GM19372 (cell line): ENCODE measurements at regions not wholly inside any gene's neighbourhood (a gene's known extent, or its start where the extent isn't known, plus 50 kb on each side); places are given as distances from the start of the nearest gene placed in this dataset.
"Not testable (repeated sequence)": the region's sequence is repeated elsewhere in the genome, so short reads cannot be mapped to it uniquely, and the experiment has no call there.

Experiments
- ATAC-seq: cut with Tn5 transposase; IDR thresholded peaks from one replicate; pipeline ENCODE4 v1.9.1; 2021; ENCODE audit warnings: mild to moderate bottlenecking, low read depth, moderate library complexity; ENCODE audit not compliant: unreplicated experiment

DNA sequence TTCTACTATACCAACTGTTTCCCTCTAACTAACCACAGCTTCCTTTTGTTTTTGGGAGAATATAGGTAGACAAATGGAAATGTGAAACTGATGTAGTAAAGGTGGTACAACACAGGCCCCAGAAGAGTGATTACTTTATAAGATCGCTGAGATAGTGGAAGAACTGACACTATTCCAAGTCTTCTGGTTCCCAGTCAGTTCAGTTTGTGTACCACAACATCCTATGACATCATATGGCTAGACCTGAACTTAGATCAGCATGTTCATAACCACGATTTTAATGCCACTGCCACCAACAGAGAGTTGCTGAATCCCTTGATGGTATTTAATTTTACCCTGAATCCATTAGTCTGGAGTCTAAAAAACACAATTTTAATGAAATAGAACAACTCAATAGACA, 328.9 kb downstream of the GPD2 start:
- no peak for ATAC-seq

DNA sequence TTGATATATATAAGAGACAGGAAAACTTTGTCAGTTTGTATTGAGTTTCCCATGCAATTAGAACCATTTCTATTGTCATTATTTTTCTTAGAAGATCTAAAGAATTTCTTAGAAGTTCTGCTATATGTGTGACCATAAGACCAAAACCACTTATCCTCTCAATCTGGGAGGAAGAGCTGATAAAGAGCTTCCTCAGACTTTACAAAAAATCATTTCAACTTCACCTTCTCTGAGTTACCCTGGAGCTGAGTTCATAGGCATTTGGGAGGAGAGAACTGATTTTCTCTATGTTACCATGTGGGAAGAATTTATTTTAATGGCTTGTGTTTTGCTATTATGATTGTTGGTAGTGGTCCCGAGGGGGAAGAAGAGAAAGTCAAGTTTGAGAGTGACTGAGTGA, 329.3 kb downstream of the GPD2 start:
- ATAC-seq = no peak

DNA sequence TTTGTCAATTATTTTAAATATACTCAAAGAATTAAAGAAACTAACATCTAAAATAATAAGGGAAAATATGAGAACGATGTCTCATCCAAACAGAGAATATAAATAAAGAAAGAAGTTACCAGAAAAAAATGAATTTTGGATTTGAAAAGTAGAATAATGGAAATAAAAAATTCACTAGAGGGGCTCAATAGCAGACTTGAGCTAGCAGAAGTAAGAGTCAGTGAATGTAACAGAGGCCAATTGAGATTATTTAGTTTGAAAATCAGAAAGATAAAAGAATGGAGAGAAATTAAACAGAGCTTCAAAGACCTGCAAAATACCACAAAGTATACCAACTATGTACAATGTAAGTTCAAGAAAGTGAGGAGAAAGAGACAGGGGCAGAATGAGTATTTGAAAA, 333.6 kb downstream of the GPD2 start:
- ATAC-seq = no peak

DNA sequence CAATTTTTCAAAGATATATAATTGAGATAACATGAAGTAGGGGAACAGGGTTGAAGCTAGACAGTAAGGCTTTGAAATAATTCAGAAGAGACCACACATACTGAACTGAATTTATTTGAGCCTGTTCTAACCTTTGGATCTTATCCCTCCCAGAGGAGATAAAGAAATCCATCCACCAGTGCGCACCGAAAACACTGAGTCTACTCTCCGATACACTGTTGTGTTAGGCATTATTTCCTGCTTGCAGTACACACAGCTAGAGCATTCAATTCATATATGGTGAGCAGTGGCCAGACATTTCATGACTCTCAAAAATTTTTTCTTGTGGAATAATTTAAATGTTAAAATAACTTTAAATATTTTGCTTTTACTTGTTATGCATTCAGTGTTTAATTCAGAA, 342.7 kb downstream of the GPD2 start:
- ATAC-seq = no peak

DNA sequence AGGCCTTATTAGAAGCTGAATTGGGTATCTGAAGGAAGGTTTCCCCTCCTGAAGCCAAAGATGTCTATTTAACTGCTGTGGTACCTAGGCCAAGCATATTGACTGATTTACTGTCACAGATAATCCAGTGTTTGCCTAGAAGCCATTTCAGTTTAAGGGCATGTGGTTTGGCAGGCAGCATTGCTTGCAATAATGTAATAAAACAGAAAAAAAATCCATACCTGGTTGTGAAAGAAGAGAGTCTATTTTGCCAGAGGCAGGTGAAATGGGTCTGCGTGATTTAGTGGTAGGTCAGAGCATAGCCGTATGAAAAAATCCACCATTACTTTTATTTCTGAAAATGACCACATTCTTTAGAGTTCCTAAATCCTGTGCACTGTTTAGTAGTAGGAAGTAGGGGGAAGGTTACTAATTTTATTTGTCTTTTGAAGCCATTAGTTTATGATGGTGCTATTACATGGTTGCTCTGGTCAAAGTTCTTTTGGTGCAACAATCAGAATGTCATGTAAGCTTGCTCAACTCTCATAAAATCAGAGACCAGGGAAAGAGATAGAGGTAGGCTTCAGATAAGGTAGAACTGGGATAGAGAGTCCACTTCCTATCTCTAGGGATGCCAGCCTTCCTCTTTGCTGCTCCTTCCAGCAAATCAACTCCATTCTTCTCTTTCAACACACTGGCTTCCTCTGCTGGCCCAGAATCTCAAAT, 343.4 kb downstream of the GPD2 start:
- no peak for ATAC-seq

DNA sequence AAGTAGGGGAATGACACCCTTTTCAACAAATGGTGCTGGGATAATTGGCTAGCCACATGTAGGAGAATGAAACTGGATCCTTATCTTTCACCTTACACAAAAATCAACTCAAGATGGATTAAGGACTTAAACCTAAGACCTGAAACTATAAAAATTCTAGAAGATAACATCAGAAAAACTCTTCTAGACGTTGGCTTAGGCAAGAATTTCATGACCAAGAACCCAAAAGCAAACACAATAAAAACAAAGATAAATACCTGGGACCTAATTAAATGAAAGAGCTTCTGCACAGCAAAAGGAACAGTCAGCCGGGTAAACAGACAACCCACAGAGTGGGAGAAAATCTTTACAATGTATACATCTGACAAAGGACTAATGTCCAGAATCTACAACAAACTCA, 345.5 kb downstream of the GPD2 start:
- ATAC-seq = not testable (repeated sequence)

DNA sequence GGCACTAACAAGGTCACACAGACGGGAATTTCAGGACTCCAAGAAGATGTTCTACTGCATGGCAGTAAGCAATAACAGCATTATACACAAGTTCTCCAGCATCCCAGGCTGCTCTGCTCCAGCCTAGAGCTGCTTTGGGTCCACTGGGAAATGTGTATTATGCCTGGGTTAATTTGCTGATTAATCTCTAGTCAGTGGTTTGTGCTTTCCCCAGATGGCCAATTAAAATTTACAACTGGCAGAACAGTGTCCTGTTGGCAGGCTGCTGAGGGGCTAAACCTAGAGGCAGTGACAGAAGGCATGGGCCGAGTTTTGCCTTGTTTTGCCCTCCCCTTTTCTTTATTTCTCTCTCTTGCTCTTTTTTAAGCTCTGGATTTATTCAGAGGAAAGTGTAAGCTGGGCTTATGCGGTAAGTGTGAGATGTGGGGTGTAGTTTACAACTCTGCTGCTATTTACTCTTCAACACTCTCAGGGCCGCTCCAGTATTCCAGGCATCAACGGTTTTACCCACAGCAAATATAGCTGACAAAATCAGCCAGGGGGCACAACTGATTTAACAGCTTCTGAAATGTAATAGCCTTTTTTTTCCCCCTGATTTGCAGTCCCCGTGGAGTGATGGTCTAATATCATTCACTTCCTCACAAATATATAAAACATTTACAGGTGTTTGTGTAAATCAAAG, 348.0 kb downstream of the GPD2 start:
- ATAC-seq = no peak

DNA sequence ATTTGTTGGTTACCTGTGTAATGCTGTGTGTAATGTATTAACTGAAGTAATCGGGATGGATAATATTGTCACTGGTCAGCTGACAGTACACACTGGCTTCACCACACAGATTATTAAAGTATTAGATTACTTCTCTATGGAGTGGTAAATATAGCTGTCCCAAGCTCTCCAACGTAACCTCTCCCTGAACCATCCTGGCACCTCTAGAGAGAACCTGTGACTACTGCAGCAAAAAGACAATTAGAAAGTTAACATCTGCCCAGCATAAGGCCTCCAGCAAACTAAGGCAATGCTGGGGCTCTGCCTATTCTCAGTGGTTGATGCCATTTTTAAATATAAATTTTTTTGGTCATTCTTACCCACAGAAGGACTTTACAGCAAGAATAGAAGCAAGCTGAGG, 351.3 kb downstream of the GPD2 start:
- no peak for ATAC-seq

DNA sequence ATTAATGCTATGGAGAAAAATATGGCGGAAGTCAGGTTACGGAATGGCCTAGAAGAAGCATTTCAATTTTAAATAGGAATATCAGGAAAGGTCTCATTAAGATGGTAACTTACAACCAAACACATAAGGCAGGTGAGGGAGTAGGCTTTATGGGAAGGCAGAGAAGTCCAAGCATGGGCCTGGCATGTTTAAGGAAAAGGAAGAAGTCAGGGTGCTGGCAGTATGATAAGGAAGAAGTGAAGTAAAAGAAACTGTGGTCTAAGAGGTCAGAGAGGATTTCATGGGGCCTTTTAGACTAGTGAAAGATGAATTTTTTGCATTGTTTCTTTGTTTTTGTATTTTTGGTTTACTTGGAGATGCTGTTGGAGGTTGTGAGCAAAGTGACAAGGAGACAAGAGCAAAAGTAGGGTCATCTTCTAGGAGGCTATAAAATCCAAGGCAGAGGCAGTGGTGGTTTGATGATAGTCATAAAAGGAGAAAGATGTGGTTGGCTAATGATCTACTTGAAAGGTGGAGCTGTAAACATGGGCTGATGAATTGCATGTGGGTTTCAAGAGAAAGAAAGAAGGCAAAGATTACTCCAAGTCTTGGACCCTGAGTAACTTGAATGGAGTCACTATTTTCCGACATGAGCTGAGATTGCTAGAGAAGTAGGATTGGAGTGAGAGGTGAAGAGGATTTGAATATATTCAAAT, 354.3 kb downstream of the GPD2 start:
- no peak for ATAC-seq

DNA sequence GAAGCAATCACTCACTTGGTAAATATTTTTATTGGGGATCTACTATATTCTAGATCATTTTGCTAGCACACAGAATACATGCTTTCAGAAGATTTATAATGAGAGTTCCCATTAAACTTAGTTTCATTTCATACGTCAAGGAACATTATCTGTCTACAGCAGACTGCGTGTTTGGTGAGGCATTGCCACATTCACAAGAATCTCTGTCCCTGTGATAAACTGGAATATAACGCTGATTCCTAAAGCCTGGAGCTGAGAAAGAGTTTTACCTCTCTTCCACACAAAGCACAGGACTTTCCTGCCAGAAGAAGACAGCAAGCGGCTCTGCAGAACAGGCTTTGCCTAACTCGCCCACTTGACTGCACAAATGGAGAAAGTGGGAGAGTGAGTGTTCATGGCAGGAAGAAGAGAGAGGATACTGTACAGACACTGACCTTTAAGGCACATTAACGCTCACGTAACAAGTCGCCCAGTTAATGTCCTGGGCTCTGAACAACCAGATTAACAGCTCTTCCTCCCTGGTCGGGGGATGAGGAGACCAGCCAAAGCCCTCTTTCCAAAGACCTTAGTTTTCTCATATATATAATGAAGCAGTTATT, 356.2 kb downstream of the GPD2 start:
- no peak for ATAC-seq

DNA sequence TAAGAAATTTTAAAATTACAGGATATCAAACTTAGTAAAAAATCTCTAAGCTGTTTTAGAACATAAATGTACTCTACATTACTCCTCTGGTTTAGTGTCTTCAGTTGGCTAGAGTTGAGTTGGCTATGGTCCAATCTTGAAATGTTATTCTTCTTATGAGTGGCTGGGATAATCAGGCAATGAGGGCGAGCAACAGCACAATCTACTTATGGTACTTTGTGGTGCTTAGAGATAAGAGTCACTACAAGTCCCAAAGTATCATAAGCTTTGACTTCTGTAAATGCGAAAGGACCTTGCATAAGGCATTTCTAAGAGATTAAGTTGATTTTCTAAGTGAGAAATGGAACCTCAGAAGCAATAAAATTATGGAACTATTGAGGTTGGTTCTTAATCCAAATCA, 361.7 kb downstream of the GPD2 start:
- ATAC-seq = no peak

DNA sequence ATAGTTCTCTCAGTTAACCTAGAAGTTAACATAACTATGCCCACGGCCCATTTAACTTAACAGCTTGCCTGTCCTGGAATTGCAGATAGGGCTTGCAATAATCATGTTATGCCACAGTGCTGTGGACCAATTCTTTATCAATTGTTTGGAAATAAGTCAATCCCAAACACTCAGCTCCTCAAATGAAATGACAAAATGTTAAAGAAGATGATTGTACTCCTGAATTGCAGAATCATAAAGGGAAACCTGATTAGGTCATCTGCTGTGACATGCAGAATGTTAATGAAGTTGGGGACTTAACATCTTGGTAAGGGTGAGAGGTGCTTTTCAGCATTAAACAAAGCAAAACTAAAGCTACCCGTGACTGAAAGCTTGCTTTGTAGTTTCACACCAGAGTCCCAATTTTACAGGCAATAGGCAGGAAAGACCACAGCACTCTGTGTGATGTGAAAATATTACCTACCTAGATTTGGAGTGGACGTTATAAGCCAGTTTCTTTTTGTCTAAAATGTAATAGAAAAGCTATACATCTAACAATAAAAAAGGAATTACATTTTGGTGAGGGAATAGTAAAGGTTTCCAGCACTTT, 364.0 kb downstream of the GPD2 start:
- no peak for ATAC-seq

DNA sequence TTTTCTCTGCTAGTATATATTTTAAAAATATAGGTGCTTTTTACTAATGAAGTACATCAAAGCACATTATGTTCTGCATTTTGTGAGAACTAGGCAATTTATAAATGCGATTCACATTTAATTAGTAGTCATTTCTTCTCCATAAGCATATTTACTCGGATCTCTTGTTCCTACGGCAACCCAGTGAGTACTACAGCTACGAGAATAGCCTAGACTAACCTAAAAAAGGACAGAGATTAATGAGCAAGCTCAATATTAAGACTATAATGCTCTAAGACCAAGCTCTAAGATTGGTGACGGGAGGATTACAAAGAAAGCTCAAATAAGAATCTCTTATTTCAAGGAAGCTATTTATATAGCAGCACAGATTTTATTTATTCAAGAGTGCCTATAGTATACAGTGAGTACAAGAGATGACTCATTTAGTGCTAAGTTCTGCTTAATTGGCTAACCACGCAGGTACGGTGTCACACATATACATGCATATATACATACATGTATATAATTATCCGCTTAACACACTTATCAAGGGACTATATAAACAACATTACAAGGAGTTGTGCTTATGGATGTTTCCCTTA, 364.7 kb downstream of the GPD2 start:
- ATAC-seq = no peak

DNA sequence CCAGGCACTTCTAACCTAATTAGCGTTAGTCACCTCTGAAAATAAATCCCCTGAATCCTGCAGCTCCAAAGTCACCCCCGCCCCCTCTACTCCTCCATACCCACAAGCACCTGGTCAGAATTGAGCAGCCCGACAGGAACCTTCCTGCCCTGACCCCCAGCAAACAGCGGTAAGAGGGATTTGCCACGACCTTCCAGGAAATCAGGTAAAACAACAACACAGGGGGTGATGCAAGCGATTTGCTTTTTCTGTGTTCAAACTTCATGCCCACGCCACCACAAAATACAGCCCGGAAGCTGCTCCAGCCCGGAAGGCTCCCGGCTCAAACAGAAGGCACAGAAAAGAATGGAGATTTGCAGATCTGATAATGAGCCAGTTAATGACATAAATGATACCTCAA, 367.1 kb downstream of the GPD2 start:
- no peak for ATAC-seq

DNA sequence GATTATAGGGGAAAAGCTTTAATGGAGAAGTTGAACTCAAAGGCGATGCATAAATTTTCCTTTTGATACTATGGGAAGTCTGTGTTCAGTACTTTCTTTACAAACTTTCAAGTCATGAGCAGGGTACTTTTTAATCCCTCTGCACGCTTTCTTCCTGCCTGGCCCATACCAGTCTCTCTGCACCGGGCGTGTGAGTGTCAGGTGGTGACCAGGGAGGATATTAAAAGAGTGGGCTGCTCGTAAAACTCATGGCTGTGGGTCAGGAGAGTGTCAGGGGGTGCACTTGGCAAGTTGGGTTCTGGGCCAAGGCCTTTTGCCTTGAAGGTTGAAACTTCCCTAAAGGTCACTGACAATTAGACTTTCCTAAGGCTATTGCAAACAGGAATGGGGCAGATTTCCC, 367.8 kb downstream of the GPD2 start:
- no peak for ATAC-seq

DNA sequence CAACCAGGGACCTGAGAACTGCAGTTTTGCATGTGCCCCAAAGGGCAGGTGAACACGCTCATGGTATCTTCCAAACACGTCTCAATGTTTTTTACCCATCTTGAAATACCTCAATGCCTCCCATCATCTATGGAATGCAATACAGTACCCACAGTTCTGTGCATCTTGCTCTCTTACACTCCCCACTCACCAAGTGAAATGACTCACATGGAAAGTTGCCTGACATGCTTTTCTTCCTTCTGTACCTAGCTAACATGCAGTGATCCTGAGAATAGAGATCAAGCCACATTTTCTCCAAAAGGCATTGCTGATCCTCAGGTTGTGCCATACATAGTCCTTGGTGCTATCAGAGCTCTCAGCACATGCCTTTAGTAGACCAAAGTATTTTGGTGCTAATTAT, 373.9 kb downstream of the GPD2 start:
- no peak for ATAC-seq

DNA sequence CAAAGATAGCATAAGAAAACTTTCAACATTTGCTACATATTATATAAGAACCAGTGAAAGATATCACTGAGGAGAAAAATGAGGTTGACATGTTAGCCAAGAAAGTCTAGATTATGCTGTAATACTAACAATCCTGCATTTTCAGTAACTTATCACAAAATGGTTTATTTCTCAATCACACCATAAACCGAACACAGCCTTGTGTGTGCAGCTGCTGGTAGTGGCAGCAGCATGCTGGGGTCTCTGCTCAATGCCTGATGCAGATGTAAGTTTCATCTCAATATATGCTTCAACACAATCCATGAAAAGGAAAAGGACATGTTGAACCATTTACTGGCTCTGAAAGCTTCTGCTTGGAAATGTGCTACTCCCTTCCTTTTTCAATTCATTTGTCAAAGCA, 376.3 kb downstream of the GPD2 start:
- ATAC-seq = no peak

DNA sequence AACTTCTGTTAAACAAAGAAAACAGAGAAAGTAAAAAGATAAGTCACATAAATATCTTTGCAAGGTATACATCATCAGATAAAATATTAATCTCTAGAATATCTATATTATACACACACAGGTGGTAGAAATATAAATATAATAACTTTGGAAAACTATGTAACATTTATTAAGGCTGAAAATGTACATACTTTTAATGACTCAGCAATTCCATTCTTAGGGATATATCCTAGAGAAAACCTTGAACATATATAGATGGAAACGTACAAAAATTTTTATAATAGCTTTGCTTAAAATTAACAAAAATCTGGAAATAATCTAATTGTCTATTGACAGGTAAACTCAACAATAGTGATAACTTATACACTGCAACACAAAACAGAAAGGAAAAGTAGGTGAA, 381.3 kb downstream of the GPD2 start:
- ATAC-seq = no peak

DNA sequence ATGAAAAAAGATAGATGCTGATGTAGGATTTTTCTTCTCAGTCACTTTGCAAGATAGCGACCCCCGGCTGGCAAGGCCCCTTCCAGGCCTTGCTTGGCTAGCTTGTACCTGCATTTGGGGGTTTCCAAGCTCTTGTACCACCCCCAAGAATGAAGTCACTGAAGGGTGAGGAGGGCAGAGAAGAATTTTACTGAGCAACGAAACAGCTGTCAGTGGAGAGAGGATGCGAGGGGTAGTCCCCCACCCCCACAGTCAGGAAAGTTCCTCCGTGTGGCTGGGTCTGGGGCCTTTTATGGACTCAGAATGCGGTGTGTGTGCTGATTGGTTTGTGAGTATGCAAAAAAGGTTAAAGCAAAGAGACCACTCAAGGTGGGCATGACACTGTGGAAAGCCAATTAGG, 382.0 kb downstream of the GPD2 start:
- no peak for ATAC-seq

DNA sequence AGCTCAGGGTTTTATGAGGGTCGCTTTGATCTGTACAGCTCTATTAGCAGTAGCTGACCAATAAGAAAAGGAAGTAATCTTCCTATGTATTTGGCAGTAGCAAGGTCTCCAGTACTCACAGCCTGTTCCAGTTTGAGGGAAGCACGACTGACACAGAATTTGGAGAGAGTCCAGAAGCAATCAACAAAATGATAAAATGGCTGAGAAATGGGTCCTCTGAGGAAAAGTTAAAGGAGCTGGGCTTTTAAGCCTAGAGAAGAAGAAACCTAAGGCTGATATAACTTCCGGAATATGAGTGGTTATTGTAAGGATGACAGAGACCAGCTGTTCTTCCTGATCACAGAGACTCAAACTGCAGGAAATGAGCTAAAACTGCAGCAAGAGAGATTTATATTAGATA, 382.8 kb downstream of the GPD2 start:
- no peak for ATAC-seq
